GM20000 (cell line): ENCODE measurements at regions not wholly inside any gene's neighbourhood (a gene's known extent, or its start where the extent isn't known, plus 50 kb on each side); places are given as distances from the start of the nearest gene placed in this dataset.

Experiments
- DNase-seq: peaks from one replicate; pipeline ENCODE4 v3.0.0; 2012; ENCODE audit warnings: low spot score
- TF ChIP-seq, protein P1 (sequence below): IDR thresholded peaks from 2 replicates; pipeline ENCODE4 v1.5.1; 2012; ENCODE audit warnings: mild to moderate bottlenecking, control low read depth; ENCODE audit errors: extremely low read depth, missing control alignments

DNA sequence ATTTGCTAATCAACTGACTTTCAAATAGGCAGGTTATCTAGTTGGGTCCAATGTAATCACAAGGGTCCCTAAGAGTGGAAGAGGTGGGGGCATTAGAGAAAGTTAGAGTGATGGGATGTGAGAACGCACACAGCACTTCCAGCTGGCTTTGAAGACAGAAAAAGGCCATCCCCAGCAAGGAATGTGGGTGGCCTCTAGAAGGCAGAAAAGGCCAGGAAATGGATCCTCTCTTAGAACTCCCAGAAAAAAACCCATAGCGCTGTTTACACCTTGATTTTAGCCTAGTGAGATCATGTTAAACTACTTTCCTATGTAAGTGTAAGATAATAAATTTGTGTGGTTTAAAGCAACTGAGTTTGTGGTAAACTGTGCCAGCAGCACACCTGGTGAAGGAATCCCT lies 219.5 kb upstream of the HABP2 start:
- DNase-seq = no peak
- TF ChIP-seq, protein P1, sequence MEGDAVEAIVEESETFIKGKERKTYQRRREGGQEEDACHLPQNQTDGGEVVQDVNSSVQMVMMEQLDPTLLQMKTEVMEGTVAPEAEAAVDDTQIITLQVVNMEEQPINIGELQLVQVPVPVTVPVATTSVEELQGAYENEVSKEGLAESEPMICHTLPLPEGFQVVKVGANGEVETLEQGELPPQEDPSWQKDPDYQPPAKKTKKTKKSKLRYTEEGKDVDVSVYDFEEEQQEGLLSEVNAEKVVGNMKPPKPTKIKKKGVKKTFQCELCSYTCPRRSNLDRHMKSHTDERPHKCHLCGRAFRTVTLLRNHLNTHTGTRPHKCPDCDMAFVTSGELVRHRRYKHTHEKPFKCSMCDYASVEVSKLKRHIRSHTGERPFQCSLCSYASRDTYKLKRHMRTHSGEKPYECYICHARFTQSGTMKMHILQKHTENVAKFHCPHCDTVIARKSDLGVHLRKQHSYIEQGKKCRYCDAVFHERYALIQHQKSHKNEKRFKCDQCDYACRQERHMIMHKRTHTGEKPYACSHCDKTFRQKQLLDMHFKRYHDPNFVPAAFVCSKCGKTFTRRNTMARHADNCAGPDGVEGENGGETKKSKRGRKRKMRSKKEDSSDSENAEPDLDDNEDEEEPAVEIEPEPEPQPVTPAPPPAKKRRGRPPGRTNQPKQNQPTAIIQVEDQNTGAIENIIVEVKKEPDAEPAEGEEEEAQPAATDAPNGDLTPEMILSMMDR = no peak

DNA sequence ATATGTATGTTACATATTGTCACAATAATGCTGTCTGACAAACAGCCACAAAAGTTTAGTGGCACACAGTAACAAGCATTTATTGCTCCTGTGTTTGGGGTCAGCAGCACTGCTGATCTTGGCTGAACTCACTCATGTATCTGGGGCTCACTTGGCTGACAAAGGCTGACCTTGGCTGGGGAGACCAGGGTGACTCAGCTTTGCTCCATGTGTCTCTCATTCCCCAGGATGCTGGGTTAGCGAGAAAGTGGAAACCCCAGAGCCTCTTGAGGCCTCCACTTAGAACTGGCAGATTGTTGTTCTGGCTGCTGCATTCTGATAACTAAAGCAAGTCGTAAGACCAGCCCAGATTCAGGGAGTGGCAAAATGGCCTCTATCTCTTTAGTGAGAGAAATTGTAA lies 217.3 kb upstream of the HABP2 start:
- no peak for DNase-seq

DNA sequence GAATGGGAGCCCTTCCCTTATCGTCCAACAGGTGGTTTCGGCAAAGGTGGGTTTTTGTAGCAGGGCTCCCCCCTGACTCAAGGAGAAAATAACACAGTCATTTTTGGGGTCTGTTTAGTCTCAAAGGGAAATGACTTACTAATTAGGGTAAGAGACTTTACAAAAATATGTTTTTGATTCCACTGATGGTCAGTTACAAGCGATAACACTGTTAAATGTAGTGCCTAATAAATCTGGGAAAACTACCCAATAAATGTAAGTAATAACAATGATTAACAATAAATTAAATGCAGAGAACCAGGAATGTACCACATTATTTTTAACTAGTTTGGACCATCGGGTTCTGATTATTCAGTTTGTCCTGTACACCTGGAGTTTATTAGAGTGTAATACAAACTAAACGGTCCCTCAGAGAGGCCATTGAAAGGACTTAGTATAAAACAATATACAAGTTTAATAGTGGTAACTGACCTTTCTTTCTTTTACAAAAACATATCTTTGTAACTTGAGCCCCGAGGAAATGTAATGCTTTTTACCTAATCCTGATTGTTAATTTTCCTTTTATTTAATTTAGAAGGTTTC lies 216.2 kb upstream of the HABP2 start:
- DNase-seq = no peak
- TF ChIP-seq, protein P1 = no peak

More for the DNA sequence above, 217.3 kb upstream of the HABP2 start:
- TF ChIP-seq, protein P1 = no peak

DNA sequence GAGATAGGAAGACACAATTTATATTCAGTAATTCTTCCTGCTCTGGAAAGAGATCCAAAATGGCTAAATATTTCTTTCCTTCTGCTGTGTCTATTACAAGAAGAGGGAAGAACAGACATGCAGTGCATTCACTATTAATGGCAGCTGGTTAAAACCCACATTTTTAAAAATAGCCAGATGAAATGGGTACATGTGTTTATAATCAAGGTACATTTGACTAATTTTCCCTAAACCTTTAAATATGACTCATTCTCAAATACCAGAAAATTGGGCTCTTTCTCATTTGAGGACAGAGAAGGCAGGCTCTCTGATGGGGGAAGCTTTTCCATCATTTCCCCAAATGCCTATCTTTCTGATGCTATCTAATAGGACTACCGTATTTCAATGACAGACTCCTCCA lies 215.7 kb upstream of the HABP2 start:
- TF ChIP-seq, protein P1 = no peak
- no peak for DNase-seq

DNA sequence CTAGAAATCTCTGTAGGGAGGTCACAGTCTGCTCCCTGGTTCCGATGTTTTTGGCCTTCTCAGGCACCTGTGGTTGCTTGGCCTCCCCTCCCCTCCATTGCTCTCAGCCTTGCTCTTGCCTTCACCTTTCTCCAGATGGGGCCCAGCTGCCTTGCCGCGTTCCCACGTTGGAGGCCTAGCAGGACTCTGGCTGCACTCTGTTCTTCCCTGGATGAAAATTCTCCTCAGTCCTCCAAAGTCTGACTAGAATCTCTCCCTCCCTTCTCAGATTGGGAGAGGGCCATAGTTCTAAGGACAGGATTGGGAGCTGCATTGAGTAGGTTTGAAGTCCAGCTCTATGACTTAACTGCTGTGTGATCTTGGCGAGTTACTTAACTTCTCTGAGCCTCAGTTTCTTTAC lies 213.7 kb upstream of the HABP2 start:
- TF ChIP-seq, protein P1 = no peak
- no peak for DNase-seq

DNA sequence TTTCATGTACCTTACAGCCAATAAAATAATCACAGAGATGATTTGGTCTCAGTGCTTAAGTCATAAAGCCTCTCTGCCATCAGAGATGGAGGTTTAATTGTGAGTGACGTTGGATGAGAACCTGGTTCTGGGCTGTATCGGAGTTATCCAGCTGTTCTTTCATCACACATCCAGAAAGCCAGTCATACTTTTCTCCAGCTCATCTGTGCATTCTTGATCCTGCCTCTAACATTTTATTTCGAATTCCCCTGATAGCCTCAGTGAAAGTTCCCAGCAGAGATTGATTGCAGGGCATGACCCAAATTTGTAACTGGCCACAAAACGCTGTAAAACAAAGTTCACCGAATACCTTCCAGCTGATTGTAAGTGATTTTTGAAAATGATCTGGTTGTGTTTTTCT lies 212.6 kb upstream of the HABP2 start:
- TF ChIP-seq, protein P1 = no peak
- DNase-seq = no peak

DNA sequence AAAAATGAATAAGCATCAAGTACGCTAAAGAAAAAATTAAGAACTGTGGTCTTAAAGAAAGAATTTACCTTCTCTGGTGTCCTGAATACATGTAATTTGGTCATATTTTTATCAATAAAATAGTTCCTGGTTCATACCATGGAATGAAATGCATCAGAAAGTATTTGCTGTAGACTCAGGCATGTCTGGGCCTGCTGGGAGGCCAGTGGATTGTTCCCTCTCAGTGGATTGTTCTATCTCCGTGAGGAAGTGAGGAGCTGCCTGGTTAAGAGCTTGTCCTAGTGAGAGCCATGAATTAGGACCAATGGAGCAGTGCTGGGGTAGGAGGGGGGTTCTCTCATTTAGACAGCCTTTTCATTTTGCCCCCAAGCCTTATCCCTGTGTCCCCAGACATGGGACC lies 211.7 kb upstream of the HABP2 start:
- TF ChIP-seq, protein P1 = no peak
- DNase-seq = no peak
